Thyroid gland (tissue), 4 donors: ENCODE measurements at regions not wholly inside any gene's neighbourhood (a gene's known extent, or its start where the extent isn't known, plus 50 kb on each side); places are given as distances from the start of the nearest gene placed in this dataset.

Experiments used
- DNase-seq, 2 donors: peaks; one replicate each; pipeline ENCODE4 v3.0.0-alpha.2; 2019
- H3K27ac ChIP-seq, 3 donors: fragments of 200-600 bp; sonication (generic); 1 replicate in 2 of 3; 2 replicates in 1 of 3; pipeline ENCODE4 v1.5.1; 2016 to 2019; ENCODE audit warnings: mild to moderate bottlenecking in 1 of 3, moderate library complexity in 1 of 3
- H3K27me3 ChIP-seq: fragments of 200-600 bp; sonication (generic); one replicate; pipeline ENCODE4 v1.5.1; 2019
- H3K36me3 ChIP-seq, 2 donors: fragments of 200-600 bp; sonication (generic); one replicate each; pipeline ENCODE4 v1.5.1; 2016 to 2019
- H3K4me1 ChIP-seq, 2 donors: fragments of 200-600 bp; sonication (generic); one replicate each; pipeline ENCODE4 v1.5.1; 2017 to 2019
- H3K4me3 ChIP-seq, 3 donors: fragments of 200-600 bp; sonication (generic); replicated peaks in 1 of 3; 1 replicate in 2 of 3; 2 replicates in 1 of 3; pipeline ENCODE4 v1.5.1; 2016; ENCODE audit warnings: mild to moderate bottlenecking in 1 of 3
- H3K9me3 ChIP-seq: fragments of 200-600 bp; sonication (generic); one replicate; pipeline ENCODE4 v1.5.1; 2017
- CTCF ChIP-seq, 6 experiments: fragments of 200-600 bp in 3 of 6; fragments of 450-650 bp in 3 of 6; sonication (generic) in 3 of 6; IDR thresholded peaks; one replicate each; pipeline ENCODE4 v1.5.1; 2016 to 2019; ENCODE audit warnings: antibody characterized with exemption in 6 of 6, mild to moderate bottlenecking in 2 of 6, inconsistent platforms in 1 of 6, moderate library complexity in 1 of 6
- POLR2A ChIP-seq, 2 donors: fragments of 450-650 bp; IDR thresholded peaks; one replicate each; pipeline ENCODE4 v1.6.1; 2017; ENCODE audit warnings: antibody characterized with exemption in 2 of 2, mild to moderate bottlenecking in 2 of 2, moderate library complexity in 1 of 2
- WGBS, 2 donors: methylation state at CpG; one replicate each; pipeline ENCODE4 v1.1.5; 2017; 5-methylcytosine and 5-hydroxymethylcytosine counted together
- intact Hi-C: fragments of 100-400 bp; cut with DNase I; formaldehyde crosslinking; loops from one replicate; pipeline ENCODE4 v1.15.1; 2023

- no peak for DNase-seq
- Histone ChIP-seq H3K27ac (no peak overlapping the region), H3K36me3 (no peaks in the 10 kb centered on the region), H3K4me3 (no peak overlapping the region), H3K4me1 (no peaks in the 10 kb centered on the region), H3K9me3 (no peaks in the 10 kb centered on the region), H3K27me3 (no peaks in the 10 kb centered on the region)
- intact Hi-C loops: no loop called here
- WGBS, 2 donors: 89 to 90% methylated on average over 12 of the region's 12 CpGs
- no peak for TF ChIP-seq POLR2A (IDR thresholded peaks at IDR 0.05)
- TF ChIP-seq CTCF (IDR thresholded peaks at IDR 0.05): no peak
Observed at GRCh38 chr18:78423811-78424210, 555.8 kb upstream of the SALL3 start.

- Histone ChIP-seq H3K36me3 (no peaks in the 10 kb centered on the region), H3K9me3 (no peaks in the 10 kb centered on the region), H3K4me1 (no peaks in the 10 kb centered on the region), H3K27me3 (no peaks in the 10 kb centered on the region), H3K27ac (no peak overlapping the region), H3K4me3 (no peak overlapping the region)
- WGBS, 2 donors: 73 to 80% methylated on average over 7 of the region's 7 CpGs
- TF ChIP-seq POLR2A (IDR thresholded peaks at IDR 0.05): no peak
- no peak for TF ChIP-seq CTCF (IDR thresholded peaks at IDR 0.05)
- DNase-seq: no peak
- intact Hi-C loops: no loop called here
Observed at GRCh38 chr18:78424403-78425018, 555.1 kb upstream of the SALL3 start.

GRCh38 chr18:78425019-78425412 lies 554.6 kb upstream of the SALL3 start:
- H3K9me3 ChIP-seq: no peaks in the 10 kb centered on the region
- H3K36me3 ChIP-seq: no peaks in the 10 kb centered on the region
- no peak overlapping the region for H3K27ac ChIP-seq
- H3K27me3 ChIP-seq: no peaks in the 10 kb centered on the region
- 74 to 89% methylated on average over 2 of the region's 2 CpGs for WGBS, 2 donors
- no peak overlapping the region for H3K4me3 ChIP-seq
- no peaks in the 10 kb centered on the region for H3K4me1 ChIP-seq
- no peak for DNase-seq
- TF ChIP-seq CTCF (IDR thresholded peaks at IDR 0.05) (no peak), POLR2A (IDR thresholded peaks at IDR 0.05) (no peak)
- intact Hi-C loops: no loop called here

- no peak for DNase-seq
- no peak for TF ChIP-seq CTCF (IDR thresholded peaks at IDR 0.05)
- TF ChIP-seq POLR2A (IDR thresholded peaks at IDR 0.05): no peak
- no peaks in the 10 kb centered on the region for H3K4me1 ChIP-seq
- no peaks in the 10 kb centered on the region for H3K9me3 ChIP-seq
- 91 to 94% methylated on average over 12 of the region's 12 CpGs for WGBS, 2 donors
- H3K4me3 ChIP-seq: no peak overlapping the region
- no peaks in the 10 kb centered on the region for H3K36me3 ChIP-seq
- no peak overlapping the region for H3K27ac ChIP-seq
- intact Hi-C loops: no loop called here
- no peaks in the 10 kb centered on the region for H3K27me3 ChIP-seq
Observed at GRCh38 chr18:78427081-78427480, 552.5 kb upstream of the SALL3 start.

- Histone ChIP-seq H3K4me3 (no peak overlapping the region), H3K36me3 (no peaks in the 10 kb centered on the region), H3K27ac (no peak overlapping the region), H3K27me3 (no peaks in the 10 kb centered on the region), H3K4me1 (no peaks in the 10 kb centered on the region), H3K9me3 (no peaks in the 10 kb centered on the region)
- DNase-seq: no peak
- TF ChIP-seq CTCF (IDR thresholded peaks at IDR 0.05): no peak
- no peak for TF ChIP-seq POLR2A (IDR thresholded peaks at IDR 0.05)
- intact Hi-C loops: no loop called here
- WGBS, 2 donors: 92 to 93% methylated on average over 23 to 27 of the region's 54 CpGs
Observed at GRCh38 chr18:78429127-78430108, 550.2 kb upstream of the SALL3 start.
